HG02852 (cell line): ENCODE measurements at regions not wholly inside any gene's neighbourhood (a gene's known extent, or its start where the extent isn't known, plus 50 kb on each side); places are given as distances from the start of the nearest gene placed in this dataset.
"Not testable (repeated sequence)": the region's sequence is repeated elsewhere in the genome, so short reads cannot be mapped to it uniquely, and the experiment has no call there.

Experiments used
- ATAC-seq: cut with Tn5 transposase; IDR thresholded peaks from one replicate; pipeline ENCODE4 v1.9.1; 2021; ENCODE audit warnings: mild to moderate bottlenecking, moderate library complexity; ENCODE audit not compliant: unreplicated experiment

DNA sequence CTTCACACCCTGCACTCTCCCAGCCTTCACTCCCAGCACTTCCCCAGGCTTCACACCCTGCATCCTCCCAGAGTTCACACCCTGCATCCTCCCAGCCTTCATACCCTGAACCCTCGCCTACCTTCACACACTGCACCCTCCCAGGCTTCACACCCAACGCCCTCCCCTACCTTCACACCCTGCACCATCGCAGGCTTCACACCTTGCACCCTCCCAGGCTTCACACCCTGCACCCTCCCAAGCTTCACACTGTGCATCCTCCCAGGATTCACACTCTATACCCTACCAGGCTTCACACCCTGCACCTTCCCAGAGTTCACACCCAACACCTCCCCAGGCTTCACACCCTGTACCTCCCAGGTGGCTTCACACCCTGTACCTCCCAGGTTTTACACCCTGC is 448.7 kb upstream of the MYT1L start:
- no peak for ATAC-seq

DNA sequence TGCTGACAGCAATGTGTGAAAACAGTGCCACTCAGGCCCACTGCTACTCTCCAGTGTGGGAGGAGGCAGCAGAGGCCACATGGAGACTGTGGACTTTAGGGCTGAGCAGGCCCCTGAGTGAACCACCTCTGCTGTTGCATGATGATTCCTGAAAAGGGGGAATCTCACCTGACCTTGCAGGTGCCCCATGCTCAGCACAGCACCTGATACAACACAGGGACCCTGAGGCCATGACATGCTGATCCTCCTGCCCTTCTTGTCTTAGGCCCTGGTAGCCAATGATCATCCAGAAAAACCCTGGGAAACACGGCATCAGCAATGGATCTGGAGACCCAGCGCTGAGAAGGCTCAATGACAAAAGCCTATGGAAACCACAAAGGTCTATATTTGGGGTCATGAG is 446.8 kb upstream of the MYT1L start:
- ATAC-seq: no peak

DNA sequence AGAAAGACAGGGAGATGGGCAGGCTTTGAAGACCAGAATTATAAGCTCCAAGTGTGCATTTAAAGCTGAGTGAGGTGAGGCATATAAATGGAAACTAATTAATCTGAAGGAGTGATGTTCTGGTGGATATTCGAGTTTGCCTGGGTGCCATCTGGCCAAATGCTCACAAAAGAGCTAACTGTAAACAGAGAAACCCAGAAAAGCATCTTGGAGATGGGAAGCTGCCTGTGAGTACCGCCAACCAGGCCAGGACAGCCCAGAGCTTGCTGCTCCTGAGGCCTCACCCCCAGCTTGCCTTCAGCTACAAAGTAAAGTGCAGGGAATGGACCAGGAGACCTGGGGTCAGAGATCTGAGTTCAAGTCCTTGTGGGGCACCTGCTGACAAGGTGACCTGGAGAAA is 446.1 kb upstream of the MYT1L start:
- no peak for ATAC-seq

DNA sequence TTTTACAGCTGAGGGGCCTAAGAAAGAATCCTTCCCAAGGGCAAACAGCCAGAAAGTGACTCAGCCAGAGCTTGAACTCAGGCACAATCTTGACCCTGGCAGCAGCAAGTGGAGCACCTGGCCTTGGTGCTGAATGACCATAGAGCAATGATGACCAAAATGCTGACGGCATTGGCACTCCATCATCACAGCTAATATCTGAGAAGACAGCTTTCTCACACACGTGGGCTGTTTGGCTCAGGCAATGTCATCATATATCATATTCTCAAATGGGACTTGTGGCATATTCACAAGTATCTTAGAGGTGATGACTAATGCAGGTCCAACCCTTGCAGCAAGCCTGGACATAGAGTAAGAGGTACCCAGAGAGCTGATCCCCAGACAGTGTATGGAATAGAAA is 443.9 kb upstream of the MYT1L start:
- ATAC-seq: no peak

DNA sequence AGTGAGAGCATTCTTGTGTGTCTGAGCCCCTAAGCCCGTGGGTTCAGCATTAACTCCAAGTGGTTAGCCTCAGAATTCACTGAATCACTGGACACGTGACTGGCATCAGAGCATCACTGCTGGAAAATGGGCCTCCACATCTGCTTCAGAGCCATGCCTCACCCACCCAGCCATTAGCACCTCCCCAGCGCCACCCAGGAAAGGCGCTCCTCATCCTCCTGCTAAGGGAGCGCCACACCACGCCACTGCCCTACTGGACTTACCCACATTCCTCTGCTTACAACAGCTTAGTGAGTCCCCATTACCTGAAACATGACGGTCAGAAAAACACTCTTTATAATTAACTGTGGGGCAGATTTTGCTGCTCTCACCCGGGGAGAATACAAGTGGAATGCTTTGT is 442.6 kb upstream of the MYT1L start:
- ATAC-seq: no peak

DNA sequence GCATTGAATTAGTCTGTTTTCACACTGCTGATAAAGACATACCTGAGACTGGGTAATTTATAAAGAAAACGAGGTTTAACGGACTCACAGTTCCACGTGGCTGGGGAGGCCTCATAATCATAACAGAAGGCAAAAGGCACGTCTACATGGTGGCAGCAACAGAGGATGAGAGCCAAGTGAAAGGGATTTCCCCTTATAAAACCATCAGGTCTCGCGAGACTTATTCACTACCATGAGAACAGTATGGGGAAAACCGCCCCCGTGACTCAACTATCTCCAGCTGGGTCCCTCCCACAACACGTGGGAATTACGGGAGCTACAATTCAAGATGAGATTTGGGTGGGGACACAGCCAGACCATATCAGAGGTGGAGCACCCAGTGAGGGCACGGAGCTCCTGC is 442.0 kb upstream of the MYT1L start:
- ATAC-seq: not testable (repeated sequence)

DNA sequence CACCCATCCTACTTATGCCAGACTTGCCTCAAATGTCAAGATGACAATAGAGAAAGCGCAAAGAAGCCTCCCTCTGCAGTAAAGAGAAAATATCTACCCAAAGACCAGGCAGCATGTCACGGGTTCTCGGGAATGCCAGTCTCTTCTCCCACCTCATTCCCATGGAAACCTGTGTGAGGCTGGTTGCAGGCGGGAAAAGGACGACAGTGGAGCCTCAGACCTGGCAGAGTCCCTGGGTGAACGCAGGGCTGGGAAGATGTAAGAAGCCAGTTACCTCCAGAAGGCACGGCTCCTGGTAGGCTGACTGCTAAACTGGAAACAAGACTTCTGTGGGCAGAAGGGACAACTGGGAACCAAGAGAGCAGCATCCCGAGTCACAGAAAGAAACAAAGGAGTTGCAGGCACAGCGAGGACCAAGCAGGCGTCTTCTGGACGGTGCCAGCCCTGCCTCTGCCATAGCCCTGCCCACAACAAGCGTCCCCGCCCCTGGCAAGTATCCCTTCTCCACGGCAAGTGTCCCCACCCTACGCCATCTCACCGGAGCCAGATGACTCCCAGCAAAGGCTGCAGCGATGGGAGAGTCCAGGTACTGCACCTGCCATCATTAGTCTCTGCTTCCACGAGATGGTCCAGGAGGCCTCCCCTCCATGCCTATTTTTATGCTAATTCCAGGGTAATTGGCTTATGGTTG is 440.8 kb upstream of the MYT1L start:
- no peak for ATAC-seq

DNA sequence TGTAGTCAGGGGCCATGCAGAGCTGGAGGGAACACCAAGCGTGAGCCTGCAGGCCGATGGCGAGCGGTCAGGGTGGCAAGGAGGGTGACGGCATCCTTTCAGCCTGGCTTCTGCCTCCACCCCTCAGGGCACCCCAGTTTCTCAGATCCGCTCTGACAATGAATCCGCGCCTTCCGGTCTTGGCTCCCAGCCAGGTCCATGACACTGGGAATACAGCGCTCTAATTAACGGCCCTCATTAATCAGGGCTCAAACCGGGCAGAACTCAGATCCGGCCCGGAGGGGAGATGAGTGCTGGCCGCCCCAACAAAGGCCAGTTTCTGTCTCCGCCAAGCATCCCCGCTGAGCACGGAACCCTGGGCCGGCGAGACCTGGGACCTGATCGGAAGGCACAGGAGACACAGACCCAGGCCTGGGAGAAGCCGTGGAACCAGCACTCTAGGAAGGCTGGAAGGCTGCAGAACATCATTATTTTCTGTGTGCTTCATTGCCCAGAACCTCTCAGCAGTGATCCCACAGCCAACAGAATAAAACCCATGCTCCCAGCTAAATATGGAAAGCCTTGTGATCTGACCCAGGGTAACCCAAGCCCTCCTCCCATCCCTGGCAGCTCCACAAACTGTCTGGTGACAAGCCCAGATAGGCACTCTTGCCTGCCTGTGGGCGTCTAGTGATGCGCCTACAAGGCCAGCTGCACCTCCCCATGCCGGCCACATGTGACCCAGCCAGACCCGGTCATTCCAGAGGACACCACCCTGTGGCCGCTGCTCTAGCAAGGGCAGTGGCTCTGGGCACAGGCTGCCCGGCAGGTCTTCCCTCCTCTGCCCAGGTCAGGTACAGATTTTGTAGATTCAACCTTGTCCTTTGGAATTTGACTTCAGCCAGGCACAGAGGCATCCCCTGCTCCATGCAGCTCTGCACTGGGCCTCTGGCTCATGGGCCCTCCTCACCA is 438.7 kb upstream of the MYT1L start:
- no peak for ATAC-seq

DNA sequence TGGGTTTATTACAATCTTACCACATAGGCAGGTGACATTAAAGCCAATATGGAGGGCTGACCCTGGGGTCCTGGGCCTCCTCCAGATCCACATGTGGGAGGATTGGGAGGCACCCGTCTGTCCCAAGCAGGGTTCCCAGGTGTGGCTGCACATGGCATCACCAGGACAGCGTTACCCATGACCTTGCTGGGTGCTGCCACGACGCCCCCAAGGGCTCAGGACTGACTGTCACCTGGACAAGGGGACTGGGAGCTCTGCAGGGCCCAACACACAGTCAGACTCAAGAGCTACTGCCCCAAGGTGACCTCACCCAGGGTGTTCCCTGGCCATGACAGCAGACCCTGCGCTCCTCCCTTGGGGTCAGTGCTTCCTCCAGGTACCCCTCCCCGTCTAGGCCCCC is 437.4 kb upstream of the MYT1L start:
- no peak for ATAC-seq

DNA sequence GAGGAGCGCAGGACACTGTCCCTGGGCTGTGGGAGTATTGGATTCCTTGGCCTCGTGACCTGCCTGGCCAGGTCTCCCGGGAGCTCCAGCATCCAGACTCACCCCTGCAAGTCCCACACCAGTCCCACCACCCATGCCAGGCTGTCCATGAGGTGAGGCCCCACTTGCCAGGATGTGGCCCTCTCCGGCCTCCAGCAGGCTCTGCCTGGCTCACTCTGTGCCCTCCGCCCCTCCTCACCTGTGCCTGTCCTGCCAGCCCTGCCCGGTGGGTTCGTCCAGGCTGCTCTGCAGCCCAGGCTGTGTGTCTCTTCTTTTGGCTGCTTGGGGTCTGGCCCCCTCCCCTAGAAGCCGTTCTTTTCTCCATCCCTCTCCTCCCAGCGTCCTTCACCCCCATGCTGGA is 436.8 kb upstream of the MYT1L start:
- no peak for ATAC-seq

DNA sequence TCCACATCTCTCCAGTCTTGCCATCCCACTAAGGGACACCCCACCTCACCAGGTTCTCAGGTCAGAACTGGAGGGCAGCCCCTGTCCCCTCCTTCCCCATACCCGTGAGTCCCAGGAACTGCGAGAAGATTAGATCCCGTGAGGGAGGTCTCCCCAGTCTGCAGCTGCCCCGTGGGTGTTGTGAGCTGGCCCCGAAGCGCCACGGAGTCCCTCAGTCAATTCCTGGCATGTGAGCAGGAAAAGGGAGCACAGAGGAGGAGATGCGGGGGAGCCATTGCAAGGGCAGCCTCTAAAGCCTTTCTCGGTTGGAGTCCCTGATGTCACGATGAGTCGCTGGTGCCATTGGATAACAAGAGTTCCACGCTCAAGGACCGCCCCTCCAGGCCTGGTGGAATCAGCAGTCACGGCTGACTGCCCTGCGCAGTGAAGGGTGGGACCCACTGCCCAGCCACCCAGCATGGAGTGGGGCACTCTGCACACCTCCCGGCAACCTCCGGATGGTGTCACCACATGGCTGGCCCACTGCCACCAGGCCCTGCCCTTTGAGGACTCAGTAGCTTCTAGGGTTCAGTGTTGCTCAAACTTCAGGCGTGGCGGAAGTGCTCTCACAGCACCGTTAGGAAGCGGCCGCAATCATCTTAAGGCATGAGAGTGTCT is 434.9 kb upstream of the MYT1L start:
- ATAC-seq: no peak

DNA sequence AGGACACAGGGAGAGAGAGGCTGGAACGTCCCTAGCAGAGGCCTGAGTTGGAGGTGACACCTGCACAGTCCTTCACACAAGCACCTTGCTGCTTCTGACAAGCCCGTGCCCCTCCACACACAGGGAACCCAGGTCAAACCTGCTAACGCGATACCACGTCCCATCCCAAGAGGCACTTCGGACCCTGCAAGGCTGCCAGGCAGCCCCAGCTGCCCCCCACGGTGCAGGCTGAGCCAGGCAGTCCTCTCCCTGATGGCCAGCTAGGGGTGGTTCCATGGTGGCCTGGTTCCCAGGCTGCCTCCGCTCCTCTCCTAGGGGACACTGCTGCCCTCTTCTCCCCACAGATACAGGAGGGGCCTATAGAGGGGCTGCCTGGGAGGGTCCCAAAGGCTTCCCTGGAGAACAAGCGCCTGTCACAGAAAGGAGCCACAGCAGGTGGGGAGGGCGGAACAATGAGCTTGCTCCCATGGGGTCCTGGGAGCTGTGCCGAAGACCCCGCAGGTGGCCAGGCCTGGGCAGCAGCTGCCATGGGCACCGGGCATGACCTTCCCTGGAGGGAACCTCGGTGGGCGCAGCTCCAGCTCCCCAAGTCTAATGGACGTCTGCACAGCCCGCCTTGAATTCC is 434.2 kb upstream of the MYT1L start:
- ATAC-seq: no peak

DNA sequence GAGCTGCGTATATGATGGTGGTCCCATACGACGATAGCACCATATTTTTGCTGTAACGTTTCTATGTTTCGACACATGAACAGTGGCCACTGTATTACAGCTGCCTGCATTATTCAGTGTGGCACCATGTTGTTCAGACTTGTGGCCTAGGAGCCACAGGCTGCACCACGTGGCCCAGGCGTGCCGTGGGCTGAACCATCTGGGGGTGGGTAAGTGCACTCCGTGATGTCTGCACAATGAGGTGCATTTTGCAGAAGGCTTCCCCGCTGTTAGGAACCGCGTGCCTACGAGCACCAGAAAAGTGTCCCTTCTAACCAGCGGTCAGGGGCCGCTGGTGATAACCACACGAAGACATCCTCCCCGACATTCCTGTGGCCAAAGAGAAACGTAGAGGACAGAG is 433.7 kb upstream of the MYT1L start:
- no peak for ATAC-seq

DNA sequence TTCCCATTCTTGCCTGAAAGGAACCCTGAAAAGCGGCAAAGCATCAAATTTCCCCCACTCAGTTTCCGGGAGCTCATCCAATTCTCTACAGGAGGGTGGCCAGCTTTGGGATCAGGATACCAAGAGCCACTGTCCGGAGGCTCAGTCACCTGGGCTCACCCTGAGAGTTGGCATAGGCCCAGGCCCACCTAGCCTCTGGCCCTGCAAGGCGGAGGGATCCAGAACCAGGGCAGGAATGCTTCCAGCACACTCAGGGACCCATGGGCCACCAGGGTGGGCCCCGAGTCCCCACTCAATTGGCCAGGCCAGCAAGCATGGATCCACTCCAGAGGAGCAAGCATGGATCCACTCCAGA is 432.9 kb upstream of the MYT1L start:
- ATAC-seq: no peak

DNA sequence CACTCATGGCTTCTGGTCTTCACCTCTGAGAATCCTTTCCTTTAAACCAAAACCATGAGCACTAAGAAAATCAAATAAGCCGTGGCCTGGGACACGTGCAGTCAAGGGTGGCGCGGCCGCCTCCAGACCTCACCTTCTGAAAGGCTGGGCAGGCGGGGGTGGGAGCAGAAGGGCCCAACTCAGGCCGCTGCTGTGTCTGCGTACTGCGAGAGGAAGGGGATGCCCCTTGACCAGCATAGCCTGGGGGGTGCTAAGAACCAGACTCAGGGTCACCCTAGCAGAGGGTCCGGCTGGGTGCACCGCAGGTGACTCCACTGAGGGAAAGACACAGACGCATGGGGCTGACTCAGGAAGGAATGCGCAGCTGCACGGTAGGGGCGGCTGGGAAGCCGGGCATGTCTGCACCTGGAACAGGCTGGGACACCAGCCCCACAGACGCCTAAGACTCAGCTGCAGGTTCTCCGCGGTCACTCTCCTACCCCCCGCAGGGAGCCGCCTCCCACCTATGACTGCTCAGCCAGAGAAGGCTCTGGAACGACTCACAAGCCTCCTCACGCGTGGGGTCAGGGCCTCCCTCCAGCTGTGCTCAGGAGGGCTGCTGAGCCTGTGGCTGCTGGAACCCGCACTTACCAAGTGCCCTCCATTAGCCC is 432.4 kb upstream of the MYT1L start:
- no peak for ATAC-seq

DNA sequence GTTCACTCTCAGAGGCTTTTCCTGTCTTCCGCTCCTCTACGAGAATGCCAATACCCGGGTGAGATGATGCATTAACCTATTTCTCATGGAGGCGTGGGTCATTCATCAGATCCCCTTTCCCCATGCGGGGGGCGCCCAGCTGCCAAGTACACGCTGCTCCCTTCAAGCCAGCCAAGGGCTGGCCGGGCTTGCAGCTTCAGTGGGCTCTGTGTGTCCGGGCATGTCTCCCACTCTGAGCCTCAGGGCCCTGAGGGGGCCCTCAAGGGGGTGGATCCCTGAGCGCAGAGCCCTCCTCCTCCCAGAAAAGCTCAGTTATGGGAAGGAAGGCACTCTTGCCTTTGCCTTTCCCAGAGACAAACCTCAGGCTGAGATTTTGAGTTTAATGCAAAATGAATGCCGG is 431.8 kb upstream of the MYT1L start:
- ATAC-seq: no peak

DNA sequence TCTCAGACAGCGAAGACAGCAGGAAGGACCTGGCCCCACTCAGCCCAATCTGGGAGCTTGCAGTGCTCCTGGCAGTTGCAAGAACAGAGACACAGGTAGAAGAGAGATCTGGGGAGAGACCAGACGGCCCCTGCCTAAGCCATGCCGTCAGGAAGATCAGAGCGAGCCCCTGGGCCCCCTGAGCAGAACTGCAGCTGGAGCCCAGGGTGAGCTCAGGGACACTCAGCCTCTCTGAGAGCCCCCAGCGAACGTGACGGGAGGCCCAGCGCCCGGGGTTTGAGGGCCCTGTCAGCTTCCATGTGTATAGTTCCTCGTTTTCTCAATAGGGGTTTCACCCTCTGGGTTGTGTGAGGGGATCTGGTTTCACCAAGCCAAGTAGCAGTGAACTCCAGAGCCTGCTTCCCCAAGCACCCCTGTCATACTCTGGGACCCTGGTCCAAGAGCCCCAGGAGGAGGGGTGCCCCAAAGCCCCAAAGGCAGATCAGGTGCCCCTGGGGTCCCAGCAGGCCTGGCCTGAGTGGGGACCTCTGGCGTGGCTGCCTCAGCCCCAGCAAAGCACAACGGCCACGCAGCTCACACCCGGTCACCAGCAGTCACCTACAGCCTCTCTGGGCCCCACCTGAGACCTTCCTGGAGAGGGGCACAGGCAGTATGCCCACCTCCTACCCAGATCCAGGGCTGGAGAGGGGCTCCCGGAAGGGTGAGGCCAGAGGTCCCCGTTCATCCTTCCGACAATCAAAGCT is 431.3 kb upstream of the MYT1L start:
- ATAC-seq: no peak

DNA sequence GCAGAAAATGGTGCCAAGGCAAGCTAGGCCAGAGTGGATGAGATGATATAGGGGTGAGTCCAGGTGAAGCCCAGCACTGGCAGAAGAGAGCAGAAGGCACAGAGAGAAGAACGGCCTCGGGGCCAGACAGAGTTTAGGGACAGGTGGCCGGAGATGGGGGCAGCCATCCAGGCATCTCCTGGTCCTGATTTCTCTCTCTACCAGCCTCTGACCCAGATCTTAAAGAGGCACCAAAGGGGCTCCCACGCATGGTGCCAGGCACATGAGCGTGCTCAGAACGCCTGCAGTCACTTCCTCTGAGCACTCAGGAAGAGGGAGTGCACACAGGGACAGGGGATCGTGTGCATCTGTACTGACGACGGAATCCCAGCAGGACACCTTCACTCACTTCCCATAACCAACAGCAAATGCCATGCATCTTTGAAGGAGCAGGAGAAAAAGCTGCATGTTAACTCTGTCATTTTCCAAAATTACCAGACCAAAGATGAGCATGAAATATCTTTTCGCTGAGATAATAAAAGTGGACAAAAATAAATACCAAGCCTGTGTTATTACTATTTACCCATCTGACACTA is 427.8 kb upstream of the MYT1L start:
- no peak for ATAC-seq

DNA sequence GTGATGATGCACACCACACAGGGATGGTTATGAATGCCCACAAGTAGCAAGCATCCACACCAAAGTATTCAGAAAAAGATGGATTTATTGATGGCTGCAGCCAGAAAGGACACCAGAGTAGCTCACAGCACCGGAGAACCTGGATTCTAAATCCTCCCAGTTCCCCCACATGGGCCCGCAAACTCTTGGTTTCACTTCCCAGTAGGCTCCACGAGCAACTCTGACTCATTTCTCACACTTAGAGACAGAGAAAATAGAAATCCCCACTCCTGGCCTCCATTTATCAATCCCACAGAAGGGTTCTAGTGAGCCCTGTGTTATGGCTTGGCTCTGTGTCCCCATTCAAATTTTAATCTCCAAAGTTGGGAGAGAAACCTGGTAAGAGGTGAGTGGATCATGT is 426.7 kb upstream of the MYT1L start:
- peak; percentile 87 for ATAC-seq

DNA sequence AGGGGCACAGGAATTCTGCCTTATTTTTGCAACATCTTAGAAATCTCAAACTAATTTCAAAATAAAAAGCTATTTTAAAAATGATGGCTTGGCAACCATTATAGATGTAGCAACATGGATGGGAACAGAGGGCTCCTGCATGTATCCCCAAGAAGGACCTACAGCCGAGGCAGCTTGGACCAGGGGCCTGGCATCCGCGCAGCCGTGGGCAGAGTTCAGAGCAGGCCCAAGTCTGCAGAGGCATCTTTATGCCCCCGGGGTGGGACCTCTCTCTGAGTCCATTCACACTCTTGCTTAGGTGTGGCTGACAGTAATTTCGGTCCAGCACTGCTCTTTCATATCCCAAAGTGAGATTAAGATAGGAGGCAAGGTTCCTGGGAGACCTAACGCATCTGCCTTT is 425.8 kb upstream of the MYT1L start:
- ATAC-seq: no peak
